IPS DF 6.9 (cell line): ENCODE measurements at regions not wholly inside any gene's neighbourhood (a gene's known extent, or its start where the extent isn't known, plus 50 kb on each side); places are given as distances from the start of the nearest gene placed in this dataset.

Experiments
- DNase-seq: peaks from one replicate; pipeline ENCODE4 v3.0.0-alpha.2; 2013; ENCODE audit warnings: low read depth, low spot score
- H3K27ac ChIP-seq: one replicate; pipeline ENCODE4 v1.5.1; 2013; ENCODE audit warnings: low read length, control low read depth
- H3K27me3 ChIP-seq: 2 replicates; pipeline ENCODE4 v1.6.1; 2013; ENCODE audit warnings: mild to moderate bottlenecking, low read length; ENCODE audit not compliant: control insufficient read depth, insufficient read depth
- H3K36me3 ChIP-seq: 2 replicates; pipeline ENCODE4 v1.6.1; 2013; ENCODE audit warnings: low read length; ENCODE audit not compliant: control insufficient read depth, insufficient read depth
- H3K4me1 ChIP-seq: 2 replicates; pipeline ENCODE4 v1.6.1; 2013; ENCODE audit warnings: low read length; ENCODE audit not compliant: control insufficient read depth, insufficient read depth
- H3K4me3 ChIP-seq: 2 replicates; pipeline ENCODE4 v1.5.1; 2013; ENCODE audit warnings: mild to moderate bottlenecking, low read length
- H3K9me3 ChIP-seq: 2 replicates; pipeline ENCODE4 v1.6.1; 2013; ENCODE audit warnings: low read length, inconsistent platforms; ENCODE audit not compliant: control insufficient read depth, insufficient read depth
- WGBS: extraction: QIAGEN DNeasy Blood & Tissue Kit; methylation state at CpG from one replicate; pipeline ENCODE4 v1.1.7; 2013; ENCODE audit warnings: mixed read lengths, missing lambda C conversion rate; ENCODE audit not compliant: insufficient read length, insufficient coverage; 5-methylcytosine and 5-hydroxymethylcytosine counted together

- Histone ChIP-seq H3K36me3 (no peaks in the 10 kb centered on the region), H3K4me3 (no peak overlapping the region), H3K9me3 (no peaks in the 10 kb centered on the region), H3K4me1 (no peaks in the 10 kb centered on the region), H3K27me3 (no peaks in the 10 kb centered on the region), H3K27ac (no peak overlapping the region)
- no CpG with 5 or more reads among the region's 4 CpGs for WGBS
- DNase-seq: no peak
These were observed 107.2 kb upstream of the BTBD3 start for GRCh38 chr20:11810311-11811083.

DNA sequence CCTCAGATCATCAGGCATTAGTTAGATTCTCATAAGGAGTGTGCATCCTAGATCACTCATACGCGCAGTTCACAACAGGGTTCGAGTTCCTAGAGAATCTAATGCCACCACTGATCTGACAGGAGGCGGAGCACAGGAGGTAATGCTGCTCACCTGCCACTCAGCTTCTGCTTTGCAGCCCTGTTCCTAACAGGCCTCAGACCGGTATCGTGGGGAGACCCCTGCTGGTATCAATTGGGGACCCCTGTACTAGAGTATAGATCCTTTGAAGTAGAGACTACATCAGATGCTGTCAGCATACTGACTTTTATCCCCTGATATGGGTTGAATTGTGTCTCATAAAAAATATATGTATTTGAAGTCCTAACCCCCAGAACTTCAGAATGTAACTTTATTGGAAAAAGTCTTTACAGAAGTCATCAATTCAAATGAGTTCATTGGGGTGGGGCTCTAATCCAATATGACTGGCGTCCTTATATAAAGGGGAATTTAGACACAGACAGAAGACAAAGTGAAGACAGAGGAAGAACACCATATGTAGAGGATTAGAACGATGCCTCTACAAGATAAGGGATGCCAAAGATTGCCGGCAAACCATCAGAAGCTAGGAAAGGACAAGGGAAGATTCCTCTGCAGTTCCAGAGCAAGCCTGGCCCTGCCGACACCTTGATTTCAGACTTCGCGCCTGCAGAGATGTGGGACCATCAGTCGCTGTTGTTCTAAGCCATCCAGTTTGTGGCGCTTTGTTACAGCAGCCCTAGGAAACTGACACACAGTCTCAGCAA lies 104.4 kb upstream of the BTBD3 start:
- H3K27ac ChIP-seq: no peak overlapping the region
- DNase-seq: no peak
- H3K36me3 ChIP-seq: no peaks in the 10 kb centered on the region
- H3K9me3 ChIP-seq: no peaks in the 10 kb centered on the region
- no peak overlapping the region for H3K4me3 ChIP-seq
- H3K27me3 ChIP-seq: no peaks in the 10 kb centered on the region
- WGBS: no CpG with 5 or more reads among the region's 14 CpGs
- no peaks in the 10 kb centered on the region for H3K4me1 ChIP-seq

GRCh38 chr20:11814267-11814666 lies 103.4 kb upstream of the BTBD3 start:
- DNase-seq: no peak

DNA sequence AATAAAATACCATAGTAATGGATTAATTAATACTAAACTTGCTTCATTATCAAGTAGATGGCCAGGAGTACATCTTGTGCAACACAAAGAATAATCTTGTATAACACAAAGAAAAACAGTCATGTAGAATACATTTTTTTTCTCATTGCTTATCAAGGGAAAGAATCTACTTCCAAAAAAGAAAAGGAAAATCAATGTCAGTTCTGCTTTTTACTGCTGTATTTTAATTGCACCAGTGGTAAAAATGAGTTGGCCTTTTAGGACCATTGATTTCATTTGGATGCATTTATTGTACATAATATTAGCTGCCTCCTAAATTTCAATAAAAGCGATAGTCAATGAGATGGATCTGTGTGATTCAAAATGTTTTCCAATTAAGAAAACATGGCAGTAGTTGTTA lies 96.9 kb upstream of the BTBD3 start:
- no CpG with 5 or more reads among the region's 1 CpG for WGBS
- no peak for DNase-seq
- Histone ChIP-seq H3K9me3 (no peaks in the 10 kb centered on the region), H3K36me3 (no peaks in the 10 kb centered on the region), H3K27ac (no peak overlapping the region), H3K27me3 (peaks cover 2% of the 10 kb centered on the region; the same call in 1 of the 2 replicates), H3K4me3 (no peak overlapping the region), H3K4me1 (no peaks in the 10 kb centered on the region)

More at GRCh38 chr20:11814267-11814666, 103.4 kb upstream of the BTBD3 start:
- Histone ChIP-seq H3K4me3 (no peak overlapping the region), H3K27ac (no peak overlapping the region), H3K36me3 (no peaks in the 10 kb centered on the region), H3K27me3 (no peaks in the 10 kb centered on the region), H3K4me1 (no peaks in the 10 kb centered on the region), H3K9me3 (no peaks in the 10 kb centered on the region)
- no CpG with 5 or more reads among the region's 3 CpGs for WGBS

- H3K9me3 ChIP-seq: no peaks in the 10 kb centered on the region
- peaks cover 2% of the 10 kb centered on the region; the same call in 1 of the 2 replicates for H3K27me3 ChIP-seq
- no CpG with 5 or more reads among the region's 2 CpGs for WGBS
- no peak overlapping the region for H3K27ac ChIP-seq
- no peaks in the 10 kb centered on the region for H3K36me3 ChIP-seq
- no peak overlapping the region for H3K4me3 ChIP-seq
- H3K4me1 ChIP-seq: no peaks in the 10 kb centered on the region
- no peak for DNase-seq
These were observed 95.2 kb upstream of the BTBD3 start for GRCh38 chr20:11822540-11822794.

- no peak overlapping the region for H3K4me3 ChIP-seq
- no CpG with 5 or more reads among the region's 4 CpGs for WGBS
- no peaks in the 10 kb centered on the region for H3K36me3 ChIP-seq
- peaks cover 2% of the 10 kb centered on the region; the same call in 1 of the 2 replicates for H3K27me3 ChIP-seq
- no peaks in the 10 kb centered on the region for H3K9me3 ChIP-seq
- H3K4me1 ChIP-seq: no peaks in the 10 kb centered on the region
- no peak for DNase-seq
- H3K27ac ChIP-seq: no peak overlapping the region
These were observed 91.4 kb upstream of the BTBD3 start for GRCh38 chr20:11826334-11826733.

DNA sequence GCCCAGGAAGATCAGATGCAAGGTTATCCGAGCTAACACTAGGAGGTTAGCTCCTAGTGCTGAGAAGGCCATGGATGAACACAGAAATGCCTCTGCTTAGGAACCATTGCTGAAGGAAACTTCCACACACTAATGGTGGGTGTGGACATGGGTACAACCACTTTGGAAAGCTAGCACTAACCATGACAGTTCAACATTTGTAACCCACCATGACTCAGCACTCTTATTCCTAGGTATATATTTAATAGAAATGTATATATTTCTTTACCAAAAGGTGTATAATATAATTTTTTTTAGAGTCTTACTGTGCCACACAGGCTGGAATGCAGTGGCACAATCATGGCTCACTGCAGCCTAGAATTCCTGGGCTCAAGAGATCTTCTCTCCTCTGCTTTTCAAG lies 85.3 kb upstream of the BTBD3 start:
- no peaks in the 10 kb centered on the region for H3K27me3 ChIP-seq
- no peaks in the 10 kb centered on the region for H3K9me3 ChIP-seq
- DNase-seq: no peak
- H3K36me3 ChIP-seq: no peaks in the 10 kb centered on the region
- WGBS: no CpG with 5 or more reads among the region's 1 CpG
- H3K27ac ChIP-seq: no peak overlapping the region
- H3K4me1 ChIP-seq: no peaks in the 10 kb centered on the region
- H3K4me3 ChIP-seq: no peak overlapping the region

- no CpG with 5 or more reads among the region's 1 CpG for WGBS
- H3K36me3 ChIP-seq: no peaks in the 10 kb centered on the region
- H3K4me1 ChIP-seq: no peaks in the 10 kb centered on the region
- no peak overlapping the region for H3K4me3 ChIP-seq
- no peak overlapping the region for H3K27ac ChIP-seq
- H3K27me3 ChIP-seq: no peaks in the 10 kb centered on the region
- DNase-seq: no peak
- no peaks in the 10 kb centered on the region for H3K9me3 ChIP-seq
These were observed 84.8 kb upstream of the BTBD3 start for GRCh38 chr20:11832851-11833250.

- no CpG with 5 or more reads among the region's 3 CpGs for WGBS
- Histone ChIP-seq H3K9me3 (no peaks in the 10 kb centered on the region), H3K4me1 (no peaks in the 10 kb centered on the region), H3K27me3 (no peaks in the 10 kb centered on the region), H3K36me3 (no peaks in the 10 kb centered on the region), H3K4me3 (no peak overlapping the region), H3K27ac (no peak overlapping the region)
- no peak for DNase-seq
These were observed 83.9 kb upstream of the BTBD3 start for GRCh38 chr20:11833825-11834224.

DNA sequence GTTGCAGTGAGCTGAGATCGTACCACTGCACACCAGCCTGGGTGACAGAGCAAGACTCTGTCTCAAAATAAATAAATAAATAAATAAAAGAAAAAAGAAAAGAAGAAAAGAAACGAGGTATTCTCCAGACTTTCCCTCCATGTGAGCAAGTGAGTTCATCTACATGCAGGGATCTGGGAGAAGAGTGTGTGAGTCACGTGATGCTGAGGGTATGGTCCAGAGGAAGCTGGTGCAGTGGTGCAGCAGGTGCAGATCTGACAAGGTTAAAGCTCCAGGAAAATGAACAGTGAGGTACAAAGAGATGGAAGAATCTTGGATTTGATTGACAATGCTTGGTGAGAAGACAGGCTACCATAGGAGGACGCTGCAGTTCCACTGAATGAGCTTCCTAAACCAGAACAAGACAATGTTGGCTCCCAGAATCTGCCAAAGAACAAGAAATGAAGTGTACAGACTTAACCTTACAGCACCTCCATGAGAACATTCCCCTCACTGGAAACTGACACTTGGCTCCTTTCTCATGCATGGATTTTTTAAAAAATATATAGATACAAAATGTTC lies 79.5 kb upstream of the BTBD3 start:
- no CpG with 5 or more reads among the region's 4 CpGs for whole genome bisulfite sequencing
- Histone ChIP-seq H3K9me3 (no peaks in the 10 kb centered on the region), H3K4me1 (no peaks in the 10 kb centered on the region), H3K27me3 (no peaks in the 10 kb centered on the region), H3K27ac (no peak overlapping the region), H3K36me3 (no peaks in the 10 kb centered on the region), H3K4me3 (no peak overlapping the region)
- no peak for DNase-seq
